Lung (tissue), 11 donors: ENCODE measurements at regions not wholly inside any gene's neighbourhood (a gene's known extent, or its start where the extent isn't known, plus 50 kb on each side); places are given as distances from the start of the nearest gene placed in this dataset.

Experiments
- ATAC-seq: fragments of 200-7000 bp; cut with Tn5 transposase; one replicate; pipeline ENCODE4 v1.9.1; 2020; ENCODE audit warnings: moderate number of reproducible peaks; ENCODE audit not compliant: insufficient read depth, low FRiP score
- DNase-seq, 3 donors: peaks; one replicate each; pipeline ENCODE4 v3.0.0-alpha.2; 2013 to 2017
- H3K27ac ChIP-seq, 2 donors: one replicate each; pipeline ENCODE4 v1.5.1; 2013; ENCODE audit warnings: mild to moderate bottlenecking in 2 of 2, moderate library complexity in 2 of 2, control low read depth in 1 of 2, inconsistent platforms in 1 of 2, low read depth in 1 of 2, low read length in 1 of 2
- H3K27me3 ChIP-seq, 3 donors: one replicate each; pipeline ENCODE4 v1.5.1; 2013; ENCODE audit warnings: low read length in 2 of 3; ENCODE audit not compliant: control insufficient read depth in 3 of 3, insufficient read depth in 3 of 3
- H3K36me3 ChIP-seq, 4 donors: one replicate each; pipeline ENCODE4 v1.5.1; 2013; ENCODE audit warnings: low read length in 4 of 4, mild to moderate bottlenecking in 1 of 4, moderate library complexity in 1 of 4; ENCODE audit not compliant: control insufficient read depth in 4 of 4, insufficient read depth in 4 of 4
- H3K4me1 ChIP-seq, 5 donors: one replicate each; pipeline ENCODE4 v1.5.1; 2013; ENCODE audit warnings: low read length in 5 of 5, mild to moderate bottlenecking in 2 of 5, moderate library complexity in 1 of 5; ENCODE audit not compliant: control insufficient read depth in 5 of 5, insufficient read depth in 5 of 5
- H3K4me3 ChIP-seq: one replicate; pipeline ENCODE4 v1.5.1; 2013; ENCODE audit warnings: mild to moderate bottlenecking, control low read depth, moderate library complexity
- H3K9ac ChIP-seq, 2 donors: one replicate each; pipeline ENCODE4 v1.5.1; 2013; ENCODE audit warnings: low read length in 2 of 2, control low read depth in 1 of 2; ENCODE audit not compliant: insufficient read depth in 1 of 2
- H3K9me3 ChIP-seq, 4 donors: one replicate each; pipeline ENCODE4 v1.5.1; 2013; ENCODE audit warnings: low read length in 3 of 4, mild to moderate bottlenecking in 1 of 4, moderate library complexity in 1 of 4; ENCODE audit not compliant: control insufficient read depth in 4 of 4, insufficient read depth in 3 of 4
- CTCF ChIP-seq: IDR thresholded peaks from 2 replicates; pipeline ENCODE4 v1.5.1; 2012; ENCODE audit warnings: mild to moderate bottlenecking; ENCODE audit errors: control extremely low read depth, extremely low read depth
- WGBS, 2 donors: extraction: QIAGEN DNeasy Blood & Tissue Kit; methylation state at CpG; one replicate each; pipeline ENCODE4 v1.1.7; 2013; 5-methylcytosine and 5-hydroxymethylcytosine counted together
- donor health status: control.
- donor health status: control.
- donor health status: Bipolar disorder and iron deficiency.
- donor health status: healthy.
- donor health status: DM: yes; HTN: yes; CAD: no.

GRCh38 chr14:25836636-25837035 lies 761.2 kb downstream of the NOVA1 start:
- Histone ChIP-seq H3K4me3 (no peak overlapping the region), H3K27me3 (no peaks in the 10 kb centered on the region), H3K9me3 (no peaks in the 10 kb centered on the region), H3K9ac (no peak overlapping the region), H3K4me1 (no peaks in the 10 kb centered on the region), H3K36me3 (no peaks in the 10 kb centered on the region), H3K27ac (no peak overlapping the region)
- no peak for TF ChIP-seq CTCF
- no peak for ATAC-seq
- 54 to 80% methylated on average over 3 of the region's 3 CpGs for WGBS, 2 donors
- no peak for DNase-seq

GRCh38 chr14:25833341-25834126 lies 764.3 kb downstream of the NOVA1 start:
- no peak for TF ChIP-seq CTCF
- no peak for ATAC-seq
- peak; percentile 59 to 73 (median 69) for DNase-seq
- Histone ChIP-seq H3K27ac (no peak overlapping the region), H3K27me3 (no peaks in the 10 kb centered on the region), H3K4me3 (no peak overlapping the region), H3K9ac (no peak overlapping the region), H3K36me3 (no peaks in the 10 kb centered on the region), H3K4me1 (no peaks in the 10 kb centered on the region), H3K9me3 (no peaks in the 10 kb centered on the region)
- WGBS, 2 donors, result 54 to 55% methylated on average over 12 of the region's 12 CpGs

- no peak overlapping the region for H3K4me3 ChIP-seq
- TF ChIP-seq CTCF, result no peak
- no peaks in the 10 kb centered on the region for H3K27me3 ChIP-seq
- H3K36me3 ChIP-seq, result no peaks in the 10 kb centered on the region
- no peak overlapping the region for H3K27ac ChIP-seq
- 63 to 73% methylated on average over 4 of the region's 4 CpGs for WGBS, 2 donors
- no peaks in the 10 kb centered on the region for H3K4me1 ChIP-seq
- ATAC-seq (no peak), DNase-seq (no peak)
- H3K9me3 ChIP-seq, result no peaks in the 10 kb centered on the region
- no peak overlapping the region for H3K9ac ChIP-seq
Measured at GRCh38 chr14:25832585-25832984, 765.2 kb downstream of the NOVA1 start.

GRCh38 chr14:25828562-25828961 lies 769.3 kb downstream of the NOVA1 start:
- no peaks in the 10 kb centered on the region for H3K9me3 ChIP-seq
- H3K4me1 ChIP-seq, result no peaks in the 10 kb centered on the region
- DNase-seq (no peak), ATAC-seq (no peak)
- H3K9ac ChIP-seq, result no peak overlapping the region
- no peak overlapping the region for H3K4me3 ChIP-seq
- TF ChIP-seq CTCF, result no peak
- H3K36me3 ChIP-seq, result no peaks in the 10 kb centered on the region
- no peaks in the 10 kb centered on the region for H3K27me3 ChIP-seq
- no peak overlapping the region for H3K27ac ChIP-seq
- WGBS, 2 donors, result 91 to 93% methylated on average over 4 of the region's 4 CpGs
